HPDE6-E6E7 (cell line): ENCODE measurements at regions not wholly inside any gene's neighbourhood (a gene's known extent, or its start where the extent isn't known, plus 50 kb on each side); places are given as distances from the start of the nearest gene placed in this dataset.

Experiments
- DNase-seq: peaks from one replicate; pipeline ENCODE4 v3.0.0; 2011; ENCODE audit warnings: missing footprints; ENCODE audit errors: extremely low spot score

DNA sequence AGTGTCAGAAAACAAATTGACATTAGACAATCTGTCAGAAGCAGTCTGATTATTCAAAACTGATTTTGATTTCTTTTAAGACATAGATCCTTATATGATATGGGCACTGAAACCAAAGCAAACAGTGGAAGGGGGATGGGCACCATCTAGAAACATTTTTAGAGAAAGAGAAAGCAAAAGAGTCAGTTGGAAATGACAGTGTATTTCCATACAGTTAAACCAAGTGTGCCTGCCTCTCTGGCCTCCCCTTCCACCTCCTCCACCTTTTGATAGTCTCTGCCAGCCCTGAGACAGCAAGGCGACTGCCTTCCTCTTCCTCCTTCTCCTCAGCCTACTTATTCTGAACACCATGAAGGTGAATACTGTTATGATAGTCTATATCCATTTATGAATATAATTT lies 949.7 kb downstream of the AMY1C start:
- no peak for DNase-seq

DNA sequence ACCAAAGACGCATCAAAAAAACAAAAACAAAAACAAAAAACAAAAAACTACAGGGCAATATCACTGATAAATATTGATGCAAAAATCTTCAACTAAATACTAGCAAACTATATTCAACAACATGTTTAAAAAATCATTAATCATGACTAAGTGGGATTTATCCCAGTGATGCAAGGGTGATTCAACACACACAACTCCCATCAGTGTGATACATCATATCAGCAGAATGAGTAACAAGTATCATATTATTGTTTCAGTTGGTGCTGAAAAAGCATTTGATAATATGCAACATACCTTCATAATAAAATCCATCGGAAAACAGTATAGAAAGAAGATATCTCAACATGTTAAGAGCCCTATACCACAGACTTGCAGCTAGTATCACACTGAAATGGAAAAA lies 953.0 kb downstream of the AMY1C start:
- DNase-seq, result peak; percentile 0

DNA sequence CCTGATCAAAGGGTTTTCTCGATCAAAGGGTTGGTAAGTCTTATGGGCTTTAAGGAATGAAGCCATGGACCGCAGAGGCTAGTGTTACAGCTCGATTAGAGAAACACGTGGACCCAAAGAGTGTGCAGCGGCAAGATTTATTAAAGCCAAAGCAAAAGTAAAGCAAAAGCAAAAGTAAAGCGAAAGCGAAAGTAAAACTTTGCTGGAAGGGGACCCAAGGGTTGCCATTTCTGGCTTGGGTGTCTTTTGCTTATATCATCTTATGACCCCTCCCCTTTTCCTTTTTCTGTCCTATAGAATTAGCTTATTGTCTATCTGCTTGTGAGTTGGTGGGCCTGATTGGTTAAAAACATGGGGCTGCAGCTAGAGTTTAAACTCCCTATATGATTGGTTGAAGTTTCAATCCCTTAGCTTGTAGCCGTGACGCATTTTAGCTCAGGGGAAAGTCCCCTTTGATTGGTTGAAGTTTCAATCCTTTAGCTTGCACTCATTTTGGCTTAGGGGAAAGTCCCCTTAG lies 957.0 kb downstream of the AMY1C start:
- no peak for DNase-seq

DNA sequence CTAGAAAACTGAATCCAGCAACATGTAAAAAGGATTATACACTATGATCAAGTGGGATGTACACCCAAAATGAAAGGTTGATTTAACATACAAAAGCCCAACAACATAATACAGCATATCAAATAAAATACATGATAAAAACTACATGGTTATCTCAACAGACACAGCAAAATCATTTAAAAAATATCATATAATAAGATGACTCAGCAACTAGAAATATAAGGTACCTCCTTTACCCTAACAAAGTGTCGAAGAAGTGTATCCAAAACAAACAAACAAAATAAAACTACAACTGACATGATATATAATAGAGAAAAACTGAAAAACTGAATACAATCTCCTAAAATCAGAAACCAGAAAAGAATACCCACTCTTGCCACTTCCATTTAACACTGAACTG lies 969.1 kb downstream of the AMY1C start:
- no peak for DNase-seq

DNA sequence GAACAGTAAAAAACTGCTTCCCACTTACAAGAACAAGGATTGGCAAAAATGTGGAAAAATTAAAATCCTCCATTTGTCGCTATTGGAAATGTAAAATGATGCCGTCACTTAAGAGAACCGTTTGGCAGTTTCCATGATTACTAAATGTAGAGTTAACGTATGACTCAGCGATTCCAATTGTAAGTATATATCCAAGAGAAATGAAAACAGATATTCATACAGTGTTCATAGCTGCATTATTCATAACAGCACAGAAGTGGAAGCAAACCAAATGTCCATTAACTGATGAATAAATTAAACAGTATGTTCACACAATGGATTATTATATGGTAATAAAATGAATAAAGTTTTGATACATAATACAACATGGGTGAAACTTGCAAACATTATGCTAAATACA lies 971.0 kb downstream of the AMY1C start:
- DNase-seq, result no peak

DNA sequence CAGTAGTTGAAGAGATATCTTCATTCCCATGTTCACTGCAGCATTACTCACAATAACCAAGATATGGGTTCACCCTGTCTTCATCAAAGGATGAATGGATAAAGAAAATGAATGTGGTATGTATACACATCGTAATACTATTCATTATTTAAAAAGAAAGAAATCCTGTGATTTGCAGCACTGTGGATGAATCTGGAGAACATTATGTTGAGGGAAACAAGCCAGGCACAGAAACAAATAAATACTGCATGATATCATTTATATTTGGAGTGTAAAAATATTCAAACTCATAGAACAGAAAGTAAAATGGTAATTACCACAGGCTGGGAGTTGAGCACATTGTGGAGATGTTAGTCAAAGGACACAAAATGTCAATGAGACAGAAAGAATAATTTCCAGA lies 977.2 kb downstream of the AMY1C start:
- no peak for DNase-seq

DNA sequence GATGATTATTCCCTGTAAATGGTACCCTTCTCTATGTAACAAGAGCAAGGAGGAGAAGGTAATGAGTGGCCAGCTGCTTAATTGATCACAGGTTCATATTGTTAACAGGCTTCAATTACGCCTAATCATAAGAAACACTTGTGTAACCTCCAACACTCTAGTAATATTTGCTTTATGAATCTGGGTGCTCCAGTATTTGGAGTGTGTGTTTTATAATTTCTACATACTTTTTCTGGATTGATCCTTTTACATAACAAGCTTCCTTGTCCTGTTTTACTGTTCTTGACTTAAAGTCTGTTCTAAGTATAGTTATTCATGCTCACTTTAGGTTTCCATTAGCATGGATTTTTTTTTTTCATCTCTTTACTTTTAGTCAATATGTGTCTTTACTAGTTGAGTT lies 984.2 kb downstream of the AMY1C start:
- no peak for DNase-seq

DNA sequence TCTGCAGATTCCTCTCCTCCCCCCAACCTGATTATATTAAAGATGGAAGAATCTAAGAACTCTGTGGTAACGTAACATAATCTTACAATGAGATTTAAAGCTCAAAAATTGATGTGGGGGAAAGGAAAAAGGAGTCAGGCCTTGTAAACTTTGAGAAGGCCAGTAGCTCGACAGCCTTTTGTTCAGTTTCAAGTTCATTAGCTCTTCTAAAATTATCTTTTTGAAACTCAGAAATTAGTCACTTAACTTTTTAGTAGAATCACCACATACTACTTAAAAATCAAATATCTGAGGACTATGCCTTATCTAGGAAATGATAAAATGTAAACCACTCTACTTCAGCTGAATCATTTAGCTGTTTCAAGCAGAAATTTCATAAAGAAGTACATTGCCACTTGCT lies 996.2 kb downstream of the AMY1C start:
- no peak for DNase-seq

DNA sequence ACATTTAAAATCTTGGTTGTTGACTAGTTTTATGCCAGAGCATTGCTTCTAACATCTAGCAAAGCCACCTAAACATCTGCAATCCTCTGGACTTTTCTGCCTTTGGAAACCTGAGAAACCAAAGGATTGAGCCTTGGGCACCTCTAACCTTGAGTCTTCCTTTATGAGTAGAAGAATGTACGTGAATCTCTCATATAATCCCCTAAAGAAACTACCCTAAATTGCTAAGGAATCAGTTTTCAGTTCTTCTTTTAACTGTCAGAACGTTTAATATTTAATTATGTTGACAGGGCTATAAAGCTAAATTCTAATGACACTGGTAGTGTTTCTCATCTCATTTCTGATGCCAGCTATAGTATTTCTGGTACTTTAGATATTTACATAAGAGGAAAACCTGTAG lies 997.3 kb downstream of the AMY1C start:
- DNase-seq, result no peak

DNA sequence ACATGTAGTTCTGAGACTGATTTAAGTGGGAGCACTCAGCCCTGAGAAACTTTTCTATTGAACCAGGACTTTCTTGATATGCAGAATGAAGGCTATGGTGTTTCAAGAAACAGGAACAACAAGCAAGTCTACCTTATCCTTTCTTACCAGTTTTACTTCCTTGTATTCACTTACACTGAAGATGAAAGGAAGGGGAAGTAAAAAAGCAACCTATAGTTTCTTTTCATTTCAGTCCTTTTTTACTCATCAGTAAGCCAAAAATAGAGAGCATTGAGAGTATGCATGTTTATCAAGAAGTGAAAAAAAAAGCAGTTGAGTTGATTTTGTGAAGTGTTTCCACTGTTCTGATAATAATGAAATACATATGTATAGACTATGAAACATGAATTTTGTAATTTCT lies 1010.3 kb downstream of the AMY1C start:
- DNase-seq, result no peak

DNA sequence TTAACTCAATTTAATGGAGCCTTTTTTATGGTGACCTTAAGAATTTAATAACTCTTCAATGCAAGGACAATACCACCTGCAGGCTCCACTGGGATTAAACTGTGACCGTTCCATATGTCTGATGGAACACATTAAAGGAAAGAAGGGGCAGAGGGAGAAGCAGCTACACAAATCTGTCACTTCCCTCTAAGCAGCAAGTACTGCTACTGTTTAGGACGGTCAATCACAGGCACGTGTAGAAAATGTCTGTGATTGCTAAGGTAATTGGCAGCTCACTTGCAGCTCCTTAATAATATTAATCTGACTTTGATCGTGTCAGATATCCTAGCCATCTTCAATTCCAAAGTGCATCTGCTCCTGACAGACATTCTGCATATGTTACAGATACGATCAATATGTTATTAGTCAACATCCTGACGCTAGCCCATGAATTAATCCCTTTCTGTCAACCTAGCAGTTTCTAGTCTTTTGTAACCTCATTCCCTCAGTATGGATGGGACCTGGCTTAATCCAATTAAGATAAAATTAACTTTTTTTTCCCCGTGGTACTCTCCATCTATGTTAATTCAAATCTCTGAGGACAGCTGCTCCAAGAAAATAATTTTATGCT lies 1012.4 kb downstream of the AMY1C start:
- DNase-seq, result no peak

DNA sequence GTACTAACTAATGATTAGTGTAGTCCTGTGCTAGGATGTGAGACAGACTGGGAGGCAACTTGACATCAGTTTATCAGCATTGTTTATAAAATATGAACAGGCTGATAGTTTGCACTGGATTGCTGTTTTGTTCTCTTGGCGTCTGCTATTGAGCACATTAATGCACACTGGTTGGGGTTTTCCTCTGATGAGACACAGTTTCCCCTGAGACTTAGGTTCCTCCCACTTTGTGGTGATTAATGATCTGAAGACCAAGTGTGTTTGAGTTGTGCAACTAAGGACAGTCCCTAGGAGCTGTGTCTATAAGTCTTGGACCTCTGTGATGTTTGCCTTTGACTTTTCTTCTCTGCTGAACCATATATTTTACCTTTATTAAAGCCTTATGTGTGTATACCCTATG lies 1015.4 kb downstream of the AMY1C start:
- no peak for DNase-seq

DNA sequence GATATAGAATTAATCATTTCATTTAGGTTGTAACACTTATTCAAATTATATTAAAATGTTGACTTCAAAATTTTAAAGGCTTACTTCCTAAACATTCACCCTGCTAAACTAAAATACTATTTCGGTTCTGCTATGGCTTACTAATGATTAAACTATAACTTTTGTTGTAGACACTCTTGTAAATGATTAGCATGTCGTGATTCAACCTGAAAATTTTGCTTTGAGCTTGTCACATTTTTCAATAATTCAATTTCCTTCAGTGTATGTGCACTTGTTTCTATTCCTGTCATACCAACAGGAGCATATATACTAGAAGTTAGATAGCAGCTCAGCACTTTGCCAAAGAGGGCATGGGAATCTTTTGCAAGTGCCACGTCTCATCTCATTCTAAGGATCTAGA lies 1018.8 kb downstream of the AMY1C start:
- DNase-seq, result no peak

DNA sequence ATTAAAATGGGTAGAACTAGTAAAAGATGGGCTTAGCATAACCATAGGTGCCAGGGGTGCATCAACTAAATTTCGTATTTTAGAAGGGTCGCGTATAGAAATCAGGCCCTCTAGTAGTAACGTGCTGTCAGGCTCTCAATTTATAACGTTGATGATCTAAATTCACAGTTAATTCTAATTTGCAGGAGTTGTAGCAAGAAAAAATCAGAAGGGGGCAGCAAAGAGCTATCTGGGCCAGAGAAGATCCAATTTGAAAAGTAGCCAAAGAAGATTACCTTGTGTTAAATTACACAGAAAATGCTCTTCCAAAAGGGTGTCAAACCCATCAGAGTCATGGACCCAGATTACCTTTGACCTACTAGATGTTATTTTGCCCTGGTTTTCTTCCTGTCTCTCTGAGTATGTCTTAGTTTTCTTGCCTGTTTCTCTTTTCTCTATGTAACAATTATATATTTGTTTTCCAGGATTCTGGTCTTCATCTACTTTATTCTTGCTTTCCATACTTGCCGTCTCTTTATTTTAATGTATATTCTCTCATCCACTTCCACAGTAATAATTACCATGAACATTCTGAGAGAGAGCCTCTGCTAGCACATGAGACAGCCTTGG lies 1030.9 kb downstream of the AMY1C start:
- peak; percentile 3 for DNase-seq

DNA sequence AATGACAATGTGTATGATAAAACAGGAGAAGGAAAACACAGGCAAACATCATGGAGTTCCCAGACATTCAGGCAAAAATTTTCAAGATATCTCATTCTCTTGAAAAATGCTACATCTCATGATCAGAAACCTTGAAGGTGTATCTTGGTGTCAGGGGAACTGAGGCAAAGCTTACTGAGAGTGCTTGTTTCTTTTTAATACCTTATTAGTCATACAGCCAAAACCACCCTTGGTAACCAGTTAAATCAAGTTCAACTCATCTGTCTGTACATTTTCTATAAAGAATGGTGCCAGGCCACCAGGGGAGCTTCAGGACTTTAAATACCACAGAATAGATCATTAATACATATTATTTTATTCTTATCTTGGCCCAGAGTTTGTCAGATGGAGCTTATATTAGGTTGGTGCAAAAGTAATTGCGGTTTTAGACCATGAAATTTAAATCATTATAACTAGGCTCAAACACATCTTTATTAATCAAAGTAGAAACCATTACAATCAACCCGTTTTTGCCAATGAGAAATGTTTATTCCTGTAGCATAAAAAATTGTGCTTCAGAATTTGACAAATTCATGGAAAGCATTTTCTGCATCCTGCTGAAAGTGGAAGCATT lies 1036.0 kb downstream of the AMY1C start:
- no peak for DNase-seq

DNA sequence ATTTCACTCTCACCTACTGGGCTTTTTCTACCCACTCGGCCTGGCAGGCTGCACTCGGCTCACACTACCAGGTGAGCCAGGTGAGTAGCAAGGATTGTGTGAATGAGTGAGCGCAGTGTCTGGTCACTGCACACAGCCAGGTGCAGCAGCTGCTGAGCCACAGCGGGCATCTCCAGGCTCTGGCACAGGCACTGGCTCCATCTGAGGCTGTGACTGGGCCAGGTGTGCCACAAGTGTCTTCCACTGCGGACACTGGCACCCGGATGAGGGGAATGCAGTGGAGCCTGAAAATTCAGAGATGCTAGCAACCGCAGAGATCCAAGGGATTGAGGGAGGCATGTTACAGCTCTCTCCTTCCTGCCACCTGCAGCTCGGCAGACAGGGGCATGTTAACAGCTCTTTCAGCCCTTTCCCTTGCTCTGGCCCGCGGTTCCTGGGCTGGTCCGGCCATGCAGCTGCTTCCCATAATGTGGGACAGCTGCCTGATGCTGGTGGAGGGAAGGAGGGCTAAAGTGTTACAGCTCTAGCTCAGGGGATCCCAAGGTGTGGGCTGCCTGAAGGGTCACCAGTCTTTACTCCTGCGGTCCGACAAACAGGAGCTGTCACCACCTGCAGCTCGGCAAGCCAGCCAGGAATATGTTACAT lies 1038.3 kb downstream of the AMY1C start:
- no peak for DNase-seq

DNA sequence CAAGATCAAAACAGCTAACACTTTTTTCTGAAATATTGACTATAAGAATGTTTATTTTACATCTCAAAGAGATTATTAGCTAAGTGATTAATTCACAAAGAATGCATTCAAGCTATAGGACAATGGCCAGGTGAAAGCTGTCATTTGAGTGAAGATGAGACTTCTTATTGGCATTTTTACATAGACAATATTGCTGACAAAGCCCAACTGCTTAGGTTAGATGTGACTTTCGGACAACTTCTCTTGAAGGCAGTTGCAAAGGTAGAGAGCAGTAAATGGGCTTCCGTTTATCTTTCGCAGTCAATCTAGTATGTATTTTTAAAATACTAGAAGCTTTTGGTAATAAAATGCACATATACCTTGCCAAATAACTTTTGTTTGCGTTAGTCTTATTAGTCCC lies 1041.3 kb downstream of the AMY1C start:
- no peak for DNase-seq

DNA sequence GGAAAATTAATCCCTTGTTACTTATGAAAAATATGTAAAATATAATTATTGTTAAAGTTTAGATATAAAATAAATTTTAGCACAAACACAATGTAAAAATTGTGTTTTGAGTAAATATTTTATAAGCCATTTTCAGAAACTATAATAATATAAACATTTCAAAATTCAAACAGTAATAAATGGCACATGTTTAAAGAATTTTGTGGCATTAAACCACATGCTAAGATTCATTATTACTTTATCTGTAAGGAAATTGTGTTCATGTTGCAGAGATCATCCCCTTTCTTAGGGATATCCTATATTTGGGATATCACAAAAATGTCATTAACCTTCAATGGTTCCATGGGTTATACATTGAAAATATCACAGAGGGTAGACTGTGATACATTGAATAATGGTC lies 1044.3 kb downstream of the AMY1C start:
- no peak for DNase-seq

DNA sequence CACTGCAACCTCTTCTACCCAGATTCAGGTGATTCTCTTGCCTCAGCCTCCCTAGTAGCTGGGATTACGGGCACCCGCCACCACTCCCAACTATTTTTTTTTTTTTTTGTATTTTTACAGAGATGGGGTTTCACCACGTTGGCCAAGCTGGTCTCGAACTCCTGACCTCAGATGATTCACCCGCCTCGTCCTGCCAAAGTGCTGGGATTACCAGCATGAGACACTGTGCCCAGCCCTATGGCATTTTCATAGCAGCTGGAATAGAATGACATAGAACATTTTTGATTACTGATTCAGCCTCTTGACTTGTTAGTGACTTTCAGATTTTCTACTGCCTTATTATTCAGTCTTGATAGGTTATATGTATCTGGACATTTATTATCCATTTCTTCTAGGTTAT lies 1046.2 kb downstream of the AMY1C start:
- DNase-seq, result no peak

DNA sequence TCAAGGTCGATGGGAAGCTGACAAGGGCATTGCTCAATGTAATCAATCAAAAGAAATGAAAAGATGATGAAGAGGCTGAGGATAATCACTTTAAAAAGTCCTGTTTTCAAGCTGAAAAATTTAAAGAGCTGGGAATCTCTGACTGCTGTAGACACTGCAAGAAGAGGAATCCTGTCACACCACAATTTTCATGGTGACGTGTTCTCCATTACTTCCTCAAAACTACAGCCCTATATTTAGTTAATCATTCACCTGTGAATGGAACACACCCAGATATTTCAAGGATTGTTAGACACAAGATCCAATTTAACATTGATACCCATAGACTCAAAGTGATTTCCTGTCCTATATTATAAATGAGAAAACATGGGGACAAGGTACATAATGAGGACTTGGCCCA lies 1048.3 kb downstream of the AMY1C start:
- peak; percentile 39 for DNase-seq

DNA sequence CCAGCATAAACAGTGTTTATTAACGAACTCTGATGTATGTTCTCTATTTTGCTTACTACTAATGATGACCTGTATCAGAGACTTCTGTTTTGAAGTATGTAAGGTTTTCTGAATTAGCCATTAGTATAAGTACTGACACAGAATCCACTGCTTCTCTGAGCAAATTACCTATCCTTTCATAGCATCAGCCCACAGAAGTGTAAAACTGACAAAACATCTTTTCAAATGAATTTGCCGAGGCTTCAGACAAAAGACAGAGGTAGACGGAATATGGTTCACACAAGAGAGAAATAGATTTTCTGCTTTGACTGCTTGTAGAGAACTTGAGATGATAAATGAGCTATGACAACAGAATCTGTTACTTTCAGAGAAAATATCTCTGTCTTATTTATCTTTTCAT lies 1051.6 kb downstream of the AMY1C start:
- DNase-seq, result no peak

DNA sequence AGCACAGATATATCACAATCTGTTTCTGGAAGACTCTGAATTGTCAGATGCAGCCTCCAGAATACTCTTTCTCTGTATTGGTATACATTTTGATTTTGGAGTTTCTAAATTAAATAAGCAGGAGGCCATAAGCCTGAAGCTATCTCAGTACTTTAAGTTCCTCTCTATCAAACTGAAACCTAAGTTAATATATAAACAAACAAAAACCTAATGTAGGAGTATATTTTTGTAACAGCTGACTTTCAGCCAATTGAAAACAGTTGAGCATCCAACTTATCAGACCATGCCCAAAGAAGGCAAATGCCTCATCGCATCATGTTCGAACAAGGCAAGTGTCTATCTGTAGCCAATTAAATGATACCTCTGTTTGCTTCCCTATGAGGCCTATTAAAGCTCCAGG lies 1054.4 kb downstream of the AMY1C start:
- no peak for DNase-seq

DNA sequence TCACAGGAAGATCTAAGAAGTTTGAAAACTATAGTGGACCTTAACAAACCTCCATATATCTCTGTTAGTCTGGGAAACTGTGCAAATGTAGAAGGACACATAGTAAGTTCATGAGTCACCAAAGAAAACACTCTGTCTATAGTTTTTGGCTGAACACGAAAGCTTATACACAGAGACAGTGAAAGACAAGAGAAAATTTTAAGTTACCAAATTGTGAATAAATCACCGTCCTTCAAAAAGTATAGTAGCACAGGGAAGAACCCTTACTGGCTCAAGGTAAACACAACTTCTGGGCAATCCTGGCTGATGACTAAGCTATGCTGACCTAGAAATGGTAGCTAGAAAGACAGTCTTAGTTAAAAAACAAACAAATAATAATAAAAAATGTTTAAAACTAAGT lies 1057.9 kb downstream of the AMY1C start:
- no peak for DNase-seq
